DOHH2 (cell line): ENCODE measurements at regions not wholly inside any gene's neighbourhood (a gene's known extent, or its start where the extent isn't known, plus 50 kb on each side); places are given as distances from the start of the nearest gene placed in this dataset.
A peak's percentile ranks its signal among the peaks of the same experiment; 100 is the strongest.

Source experiments
- H3F3A ChIP-seq: fragments of 200-600 bp; sonication (generic), shearing (Covaris generic); 2 replicates; pipeline ENCODE4 v1.6.0; 2016; ENCODE audit warnings: antibody characterized with exemption, mild to moderate bottlenecking; ENCODE audit not compliant: control insufficient read depth, insufficient read depth
- H3K27ac ChIP-seq: fragments of 200-600 bp; sonication (generic); 2 replicates; pipeline ENCODE4 v1.5.1; 2014; ENCODE audit warnings: low read depth, mild to moderate bottlenecking, low read length, moderate library complexity
- H3K27me3 ChIP-seq: fragments of 200-600 bp; sonication (generic); 2 replicates; pipeline ENCODE4 v1.6.1; 2014; ENCODE audit warnings: mild to moderate bottlenecking, low read length, mixed read lengths; ENCODE audit not compliant: control insufficient read depth
- H3K36me3 ChIP-seq: fragments of 200-600 bp; sonication (generic); 2 replicates; pipeline ENCODE4 v1.6.1; 2014; ENCODE audit warnings: mild to moderate bottlenecking, low read length, moderate library complexity, mixed read lengths; ENCODE audit not compliant: control insufficient read depth
- H3K4me1 ChIP-seq: fragments of 200-600 bp; sonication (generic); 2 replicates; pipeline ENCODE4 v1.6.1; 2014; ENCODE audit warnings: mild to moderate bottlenecking, low read length, mixed read lengths; ENCODE audit not compliant: control insufficient read depth
- H3K4me2 ChIP-seq: fragments of 200-600 bp; sonication (generic); 2 replicates; pipeline ENCODE4 v1.6.0; 2014; ENCODE audit warnings: mild to moderate bottlenecking, low read length, moderate library complexity
- H3K4me3 ChIP-seq: fragments of 200-600 bp; sonication (generic); 2 replicates; pipeline ENCODE4 v1.5.1; 2014; ENCODE audit warnings: mild to moderate bottlenecking, low read length, mixed read lengths
- H3K79me2 ChIP-seq: fragments of 200-600 bp; sonication (generic); 2 replicates; pipeline ENCODE4 v1.6.1; 2014; ENCODE audit warnings: mild to moderate bottlenecking, low read length, mixed read lengths; ENCODE audit not compliant: control insufficient read depth
- H3K9me2 ChIP-seq: fragments of 200-600 bp; sonication (generic); replicated peaks from 2 replicates; pipeline ENCODE4 v1.6.1; 2014; ENCODE audit warnings: mild to moderate bottlenecking, low read length, mixed read lengths; ENCODE audit not compliant: control insufficient read depth
- H3K9me3 ChIP-seq: fragments of 200-600 bp; sonication (generic); 2 replicates; pipeline ENCODE4 v1.6.1; 2014; ENCODE audit warnings: antibody characterized with exemption, low read length, mixed read lengths; ENCODE audit not compliant: control insufficient read depth, insufficient read depth
- H4K20me1 ChIP-seq: fragments of 200-600 bp; sonication (generic); 2 replicates; pipeline ENCODE4 v1.6.0; 2014; ENCODE audit warnings: low read depth, mild to moderate bottlenecking, antibody characterized with exemption, low read length, moderate library complexity; ENCODE audit not compliant: control insufficient read depth, insufficient read depth
- EZH2phosphoT487 ChIP-seq: fragments of 200-600 bp; sonication (generic); IDR thresholded peaks from 2 replicates; pipeline ENCODE4 v1.6.1; 2017; ENCODE audit warnings: borderline replicate concordance, mild to moderate bottlenecking, antibody characterized with exemption, low read length, moderate library complexity, mixed read lengths
- TF ChIP-seq, protein P1 (sequence below): fragments of 200-600 bp; sonication (generic); IDR thresholded peaks from one replicate; pipeline ENCODE4 v1.5.1; 2014; ENCODE audit warnings: antibody characterized with exemption, mild to moderate bottlenecking, low read depth, low read length; ENCODE audit not compliant: poor library complexity, severe bottlenecking

DNA sequence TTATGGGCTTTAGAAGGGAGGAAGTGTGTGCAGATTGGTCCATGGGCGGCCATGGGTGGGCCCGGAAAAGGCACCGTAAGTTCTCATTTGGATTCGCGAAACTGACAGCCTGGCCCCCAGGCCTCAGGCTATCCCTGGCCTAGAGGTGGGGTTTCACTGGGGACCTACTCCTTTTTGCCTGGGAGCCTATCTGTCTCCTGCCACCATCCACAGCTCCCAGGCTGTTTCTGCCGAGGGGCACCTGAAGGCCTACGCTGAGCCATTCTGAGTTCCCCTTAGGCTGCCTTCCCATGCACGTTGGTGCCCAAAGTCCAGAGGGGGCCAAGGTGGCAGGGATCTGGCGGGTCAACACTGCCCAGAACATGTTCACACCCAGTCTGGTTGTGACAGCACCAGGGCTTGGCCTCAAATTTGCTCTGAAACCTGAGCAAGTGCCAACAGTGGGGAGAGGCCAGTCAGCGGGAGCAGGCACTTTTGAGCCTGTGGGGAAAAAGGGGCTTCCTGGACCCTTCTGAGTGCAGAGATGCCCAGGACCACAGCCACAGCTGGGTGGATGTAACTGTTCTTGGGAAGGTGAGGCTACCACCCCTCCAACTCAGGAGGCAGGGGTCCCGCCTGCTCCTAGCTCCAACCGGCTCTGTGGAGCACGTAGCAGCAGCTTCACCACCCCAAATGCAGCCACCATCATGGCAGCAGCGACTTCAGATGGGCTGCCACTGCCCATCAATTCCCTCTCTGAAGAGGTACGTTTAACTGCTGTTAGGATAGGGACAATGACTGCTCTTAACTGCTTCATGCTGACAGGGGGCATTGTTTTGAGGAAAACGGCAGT, 73.6 kb upstream of the ZNF804A start:
- Histone ChIP-seq H3K4me2 (no peak overlapping the region), H4K20me1 (no peaks in the 10 kb centered on the region), H3K9me2 (no peaks in the 10 kb centered on the region), H3K27ac (no peak overlapping the region), H3K9me3 (peaks cover 19% of the 10 kb centered on the region), H3K27me3 (no peaks in the 10 kb centered on the region), H3F3A (no peaks in the 10 kb centered on the region), H3K36me3 (no peaks in the 10 kb centered on the region), H3K79me2 (no peaks in the 10 kb centered on the region), H3K4me3 (no peak overlapping the region), H3K4me1 (no peaks in the 10 kb centered on the region)
- TF ChIP-seq, protein P1, sequence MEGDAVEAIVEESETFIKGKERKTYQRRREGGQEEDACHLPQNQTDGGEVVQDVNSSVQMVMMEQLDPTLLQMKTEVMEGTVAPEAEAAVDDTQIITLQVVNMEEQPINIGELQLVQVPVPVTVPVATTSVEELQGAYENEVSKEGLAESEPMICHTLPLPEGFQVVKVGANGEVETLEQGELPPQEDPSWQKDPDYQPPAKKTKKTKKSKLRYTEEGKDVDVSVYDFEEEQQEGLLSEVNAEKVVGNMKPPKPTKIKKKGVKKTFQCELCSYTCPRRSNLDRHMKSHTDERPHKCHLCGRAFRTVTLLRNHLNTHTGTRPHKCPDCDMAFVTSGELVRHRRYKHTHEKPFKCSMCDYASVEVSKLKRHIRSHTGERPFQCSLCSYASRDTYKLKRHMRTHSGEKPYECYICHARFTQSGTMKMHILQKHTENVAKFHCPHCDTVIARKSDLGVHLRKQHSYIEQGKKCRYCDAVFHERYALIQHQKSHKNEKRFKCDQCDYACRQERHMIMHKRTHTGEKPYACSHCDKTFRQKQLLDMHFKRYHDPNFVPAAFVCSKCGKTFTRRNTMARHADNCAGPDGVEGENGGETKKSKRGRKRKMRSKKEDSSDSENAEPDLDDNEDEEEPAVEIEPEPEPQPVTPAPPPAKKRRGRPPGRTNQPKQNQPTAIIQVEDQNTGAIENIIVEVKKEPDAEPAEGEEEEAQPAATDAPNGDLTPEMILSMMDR = no peak
- TF ChIP-seq EZH2phosphoT487 = no peak

DNA sequence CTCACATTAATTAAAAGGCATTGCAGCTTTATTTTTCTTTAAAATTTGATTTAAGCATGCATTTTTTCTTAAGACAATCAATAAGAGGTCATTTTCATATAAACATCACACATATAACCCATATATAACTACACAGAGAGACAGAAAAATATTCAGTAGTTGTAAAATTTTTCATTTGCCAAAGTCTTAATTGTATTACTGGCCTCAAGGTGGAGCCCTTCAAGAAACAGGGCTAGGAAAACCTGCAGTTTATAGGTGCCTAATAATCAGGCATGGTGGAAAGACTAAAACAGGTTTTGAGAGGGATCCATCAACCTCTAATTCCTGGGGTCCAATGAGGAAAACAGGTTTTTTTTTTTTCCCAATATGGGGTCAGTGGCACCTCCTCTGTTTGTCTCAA, 71.3 kb upstream of the ZNF804A start:
- H3K9me3 ChIP-seq = peaks cover 19% of the 10 kb centered on the region

DNA sequence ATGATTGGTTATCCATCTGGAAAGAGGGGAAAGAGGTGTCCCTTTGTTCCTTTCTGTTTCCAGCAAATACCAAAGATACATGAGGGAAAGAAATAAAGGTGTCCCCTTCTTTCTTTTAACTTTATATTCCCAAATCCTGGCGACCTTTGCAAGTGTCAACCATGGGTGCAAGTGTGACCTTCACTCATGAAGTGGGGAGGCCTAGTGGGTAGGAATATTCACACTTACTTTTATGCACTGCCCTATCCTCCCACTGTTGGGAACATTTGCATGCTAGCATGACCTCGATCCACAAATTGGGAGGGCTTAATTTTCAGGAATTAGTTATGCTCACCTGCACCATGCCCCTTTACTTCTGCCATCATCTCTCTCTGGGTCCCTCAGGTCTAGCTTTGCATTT, 70.2 kb upstream of the ZNF804A start:
- Histone ChIP-seq H3K79me2 (no peaks in the 10 kb centered on the region), H3F3A (no peaks in the 10 kb centered on the region), H3K9me3 (peaks cover 19% of the 10 kb centered on the region), H3K27me3 (no peaks in the 10 kb centered on the region), H3K27ac (no peak overlapping the region), H3K4me2 (no peak overlapping the region), H3K4me1 (no peaks in the 10 kb centered on the region), H4K20me1 (no peaks in the 10 kb centered on the region), H3K9me2 (no peaks in the 10 kb centered on the region), H3K4me3 (no peak overlapping the region), H3K36me3 (no peaks in the 10 kb centered on the region)
- TF ChIP-seq, protein P1 = no peak
- no peak for TF ChIP-seq EZH2phosphoT487

More for the DNA sequence above, 71.3 kb upstream of the ZNF804A start:
- Histone ChIP-seq H3K79me2 (no peaks in the 10 kb centered on the region), H3K4me2 (no peak overlapping the region), H3F3A (no peaks in the 10 kb centered on the region), H3K27me3 (no peaks in the 10 kb centered on the region), H3K27ac (no peak overlapping the region), H3K9me2 (no peaks in the 10 kb centered on the region), H4K20me1 (no peaks in the 10 kb centered on the region), H3K4me1 (no peaks in the 10 kb centered on the region), H3K36me3 (no peaks in the 10 kb centered on the region), H3K4me3 (no peak overlapping the region)
- TF ChIP-seq, protein P1 = peak; percentile 36
- no peak for TF ChIP-seq EZH2phosphoT487
